Left ventricle myocardium inferior (tissue), 1 donor: ENCODE measurements at regions not wholly inside any gene's neighbourhood (a gene's known extent, or its start where the extent isn't known, plus 50 kb on each side); places are given as distances from the start of the nearest gene placed in this dataset.
"Not testable (repeated sequence)": the region's sequence is repeated elsewhere in the genome, so short reads cannot be mapped to it uniquely, and the experiment has no call there.

Experiments
- DNase-seq: peaks from one replicate; pipeline ENCODE4 v3.0.0-alpha.2; 2020
- H3K27ac ChIP-seq: fragments of 200-600 bp; replicated peaks from 2 replicates; pipeline ENCODE4 v1.8.0; 2021
- H3K27me3 ChIP-seq: fragments of 200-600 bp; 2 replicates; pipeline ENCODE4 v1.8.0; 2021; ENCODE audit warnings: low read depth
- H3K36me3 ChIP-seq: fragments of 200-600 bp; 2 replicates; pipeline ENCODE4 v1.8.0; 2021
- H3K4me1 ChIP-seq: fragments of 200-600 bp; 2 replicates; pipeline ENCODE4 v1.8.0; 2021
- H3K4me3 ChIP-seq: fragments of 200-600 bp; 2 replicates; pipeline ENCODE4 v1.8.0; 2021; ENCODE audit warnings: mild to moderate bottlenecking, moderate library complexity
- H3K9me3 ChIP-seq: fragments of 200-600 bp; replicated peaks from 2 replicates; pipeline ENCODE4 v1.8.0; 2021
- CTCF ChIP-seq: fragments of 200-600 bp; IDR thresholded peaks from 2 replicates; pipeline ENCODE4 v1.8.0; 2021; ENCODE audit warnings: antibody characterized with exemption, mild to moderate bottlenecking, borderline replicate concordance
- intact Hi-C: fragments of 100-400 bp; cut with micrococcal nuclease; formaldehyde crosslinking; loops from one replicate; pipeline ENCODE4 v1.11.0; 2022
- donor health status: DM: no; HTN: yes; CAD: no; lungs with severe emphysema.

- Histone ChIP-seq H3K36me3 (no peaks in the 10 kb centered on the region), H3K4me1 (no peaks in the 10 kb centered on the region), H3K27ac (no peak overlapping the region), H3K27me3 (no peaks in the 10 kb centered on the region), H3K9me3 (no peaks in the 10 kb centered on the region), H3K4me3 (no peak overlapping the region)
- intact Hi-C loops = no loop called here
- no peak for TF ChIP-seq CTCF
- no peak for DNase-seq
These were observed 117.4 kb upstream of the NUDT10 start for GRCh38 chrX:51215266-51215665.

- Histone ChIP-seq H3K27ac (no peak overlapping the region), H3K36me3 (no peaks in the 10 kb centered on the region), H3K4me3 (no peak overlapping the region), H3K27me3 (no peaks in the 10 kb centered on the region), H3K4me1 (no peaks in the 10 kb centered on the region), H3K9me3 (no peaks in the 10 kb centered on the region)
- no peak for TF ChIP-seq CTCF
- intact Hi-C loops = no loop called here
- no peak for DNase-seq
These were observed 116.8 kb upstream of the NUDT10 start for GRCh38 chrX:51215856-51216255.

- no peaks in the 10 kb centered on the region for H3K27me3 ChIP-seq
- DNase-seq = no peak
These were observed 90.4 kb upstream of the NUDT10 start for GRCh38 chrX:51242212-51242611.

GRCh38 chrX:51257490-51257889 lies 75.1 kb upstream of the NUDT10 start:
- Histone ChIP-seq H3K27me3 (no peaks in the 10 kb centered on the region), H3K4me1 (no peaks in the 10 kb centered on the region), H3K9me3 (no peaks in the 10 kb centered on the region), H3K27ac (no peak overlapping the region), H3K36me3 (no peaks in the 10 kb centered on the region), H3K4me3 (no peak overlapping the region)
- intact Hi-C loops = no loop called here
- DNase-seq = no peak
- no peak for TF ChIP-seq CTCF

More at GRCh38 chrX:51242212-51242611, 90.4 kb upstream of the NUDT10 start:
- Histone ChIP-seq H3K36me3 (no peaks in the 10 kb centered on the region), H3K27ac (no peak overlapping the region), H3K4me3 (no peak overlapping the region), H3K4me1 (no peaks in the 10 kb centered on the region), H3K9me3 (peaks cover 19% of the 10 kb centered on the region)
- intact Hi-C loops = no loop called here
- TF ChIP-seq CTCF = no peak

- H3K27me3 ChIP-seq, intact Hi-C loops, H3K9me3 ChIP-seq, H3K4me1 ChIP-seq, H3K36me3 ChIP-seq, DNase-seq, H3K27ac ChIP-seq, H3K4me3 ChIP-seq: not testable (repeated sequence)
These were observed 70.4 kb upstream of the NUDT10 start for GRCh38 chrX:51262271-51262670.

GRCh38 chrX:51272638-51273037 lies 60.0 kb upstream of the NUDT10 start:
- no peak for TF ChIP-seq CTCF
- Histone ChIP-seq H3K4me1 (no peaks in the 10 kb centered on the region), H3K27me3 (no peaks in the 10 kb centered on the region)

More at GRCh38 chrX:51272638-51273037, 60.0 kb upstream of the NUDT10 start:
- no peaks in the 10 kb centered on the region for H3K9me3 ChIP-seq
- H3K27ac ChIP-seq = no peak overlapping the region
- no peak overlapping the region for H3K4me3 ChIP-seq
- no peak for DNase-seq
- H3K36me3 ChIP-seq = no peaks in the 10 kb centered on the region
- intact Hi-C loops = no loop called here
